HepG2 (cell line): ENCODE measurements at regions not wholly inside any gene's neighbourhood (a gene's known extent, or its start where the extent isn't known, plus 50 kb on each side); places are given as distances from the start of the nearest gene placed in this dataset.

Experiments
- ATAC-seq: fragments of 200-7000 bp; cut with Tn5 transposase; 3 replicates; pipeline ENCODE4 v1.9.1; 2020; ENCODE audit warnings: mild to moderate bottlenecking, moderate library complexity
- BruUV-seq: library from RNA; stranded (reverse); fragments of 400-500 nt; replicated peaks from 2 replicates; lab custom pipeline; 2021; lab: Mats Ljungman, UMichigan
- CTCF ChIA-PET: fragments of 300-600 bp; formaldehyde crosslinking; extraction: SDS; loops from one replicate; lab custom pipeline; 2021; ENCODE audit warnings: low total read pairs, inconsistent platforms, low intra/inter-chr PET ratio; lab: Yijun Ruan, JAX
- POLR2A ChIA-PET: fragments of 350-600 bp; sonication (Branson Sonifier 250); formaldehyde crosslinking; loops from one replicate; lab custom pipeline; 2020; ENCODE audit warnings: antibody characterized with exemption, inconsistent platforms; lab: Yijun Ruan, JAX
- DNase-seq: peaks from one replicate; pipeline ENCODE4 v3.0.0-alpha.2; 2015; ENCODE audit warnings: low spot score
- FAIRE-seq: peaks from 3 replicates; lab custom pipeline; 2011; peaks lifted over from hg19 to GRCh38; lab: Jason Lieb, UNC
- H2AFZ ChIP-seq: one replicate; pipeline ENCODE4 v1.6.1; 2011; ENCODE audit warnings: low read length, inconsistent platforms
- H3K27ac ChIP-seq: fragments of 300-600 bp; 3 replicates; pipeline ENCODE4 v1.8.0; 2011; ENCODE audit warnings: mixed run types, mild to moderate bottlenecking, mixed read lengths, low read length, inconsistent platforms; ENCODE audit not compliant: insufficient read depth; ENCODE audit errors: extremely low read length
- H3K27me3 ChIP-seq, 2 experiments: fragments of 200-600 bp in 1 of 2; 2 replicates in 1 of 2; 3 replicates in 1 of 2; pipeline versions ENCODE4 v1.6.0 to v1.8.0; 2011; ENCODE audit warnings: low read length in 2 of 2, mild to moderate bottlenecking in 2 of 2, moderate library complexity in 2 of 2, inconsistent platforms in 1 of 2; ENCODE audit not compliant: insufficient read depth in 2 of 2, control insufficient read depth in 1 of 2
- H3K36me3 ChIP-seq, 2 experiments: fragments of 200-600 bp in 1 of 2; replicated peaks in 1 of 2; 2 replicates in 1 of 2; 3 replicates in 1 of 2; pipeline versions ENCODE4 v1.5.1 to v1.8.0; 2011; ENCODE audit warnings: low read length in 2 of 2, inconsistent platforms in 1 of 2; ENCODE audit not compliant: insufficient read depth in 2 of 2, control insufficient read depth in 1 of 2
- H3K4me1 ChIP-seq: 2 replicates; pipeline ENCODE4 v1.5.1; 2012; ENCODE audit warnings: low read length, inconsistent platforms; ENCODE audit not compliant: insufficient read depth
- H3K4me2 ChIP-seq: 2 replicates; pipeline ENCODE4 v1.6.0; 2011; ENCODE audit warnings: low read depth, low read length, inconsistent platforms
- H3K4me3 ChIP-seq, 3 experiments: fragments of 200-600 bp in 1 of 3; sonication (generic), shearing (Covaris generic) in 1 of 3; replicated peaks in 1 of 3; 2 replicates each; pipeline ENCODE4 v1.5.1; 2011 to 2016; ENCODE audit warnings: low read length in 3 of 3, inconsistent platforms in 2 of 3, low read depth in 2 of 3, mild to moderate bottlenecking in 2 of 3, control low read depth in 1 of 3, mixed read lengths in 1 of 3; ENCODE audit not compliant: insufficient read depth in 1 of 3
- H3K79me2 ChIP-seq: one replicate; pipeline ENCODE4 v1.6.1; 2011; ENCODE audit warnings: low read length, inconsistent platforms; ENCODE audit not compliant: insufficient read depth
- H3K9ac ChIP-seq: 2 replicates; pipeline ENCODE4 v1.6.0; 2011; ENCODE audit warnings: mild to moderate bottlenecking, low read depth, low read length, inconsistent platforms; ENCODE audit not compliant: insufficient read depth
- H3K9me3 ChIP-seq: 2 replicates; pipeline ENCODE4 v1.5.1; 2012; ENCODE audit warnings: mild to moderate bottlenecking, low read length
- H4K20me1 ChIP-seq: 2 replicates; pipeline ENCODE4 v1.6.0; 2011; ENCODE audit warnings: inconsistent platforms, mild to moderate bottlenecking, low read length, moderate library complexity; ENCODE audit not compliant: insufficient read depth
- AHDC1 ChIP-seq: sonication (generic); formaldehyde crosslinking; IDR thresholded peaks from 2 replicates; pipeline ENCODE4 v1.5.1; 2020; ENCODE audit warnings: mild to moderate bottlenecking, missing genetic modification reagents, borderline replicate concordance
- XBP1 ChIP-seq: sonication (generic); formaldehyde crosslinking; IDR thresholded peaks from 2 replicates; pipeline ENCODE4 v1.5.0; 2020; ENCODE audit warnings: missing genetic modification reagents
- ZFX ChIP-seq: sonication (generic); formaldehyde crosslinking; IDR thresholded peaks from 2 replicates; pipeline ENCODE4 v1.4.0; 2020; ENCODE audit warnings: mild to moderate bottlenecking, low read depth, missing genetic modification reagents, moderate library complexity
- ZNF260 ChIP-seq: sonication (generic); formaldehyde crosslinking; IDR thresholded peaks from 2 replicates; pipeline ENCODE4 v1.4.0; 2020; ENCODE audit warnings: missing genetic modification reagents, low read depth, mild to moderate bottlenecking, borderline replicate concordance
- ZSCAN25 ChIP-seq: sonication (generic); formaldehyde crosslinking; IDR thresholded peaks from 2 replicates; pipeline ENCODE4 v1.8.0; 2022; ENCODE audit warnings: mild to moderate bottlenecking, missing genetic modification reagents
- WGBS: methylation state at CpG from one replicate; pipeline ENCODE4 v1.1.6; 2017; ENCODE audit warnings: low lambda C conversion rate; 5-methylcytosine and 5-hydroxymethylcytosine counted together
- in situ Hi-C: cut with HindIII; loops from 2 replicates; pipeline ENCODE4 v1.10.0; 2017; ENCODE audit warnings: low pct_unique_long_range_greater_than_20kb; ENCODE audit not compliant: extremely low pct_ligation_motif_present
- intact Hi-C: fragments of 100-400 bp; cut with micrococcal nuclease; formaldehyde crosslinking; loops from one replicate; pipeline ENCODE4 v1.10.0; 2022; ENCODE audit not compliant: unreplicated experiment

GRCh38 chr2:38214209-38214717 lies 138.3 kb upstream of the CYP1B1 start:
- H3K27ac ChIP-seq: no peak overlapping the region

More at GRCh38 chr2:38214209-38214717, 138.3 kb upstream of the CYP1B1 start:
- no TSS peak for BruUV-seq
- DNase-seq (no peak), ATAC-seq (no peak), FAIRE-seq (no peak)
- POLR2A ChIA-PET: no interaction called here
- Histone ChIP-seq H4K20me1 (no peaks in the 10 kb centered on the region), H3K9me3 (no peaks in the 10 kb centered on the region), H3K79me2 (no peaks in the 10 kb centered on the region), H3K4me1 (0 out of 2 replicates have a peak, but pooled peaks cover 5% of the 10 kb centered on the region), H3K36me3 (no peaks in the 10 kb centered on the region), H3K27me3 (no peaks in the 10 kb centered on the region; a peak in 2 of 5 replicates), H3K4me3 (no peak overlapping the region), H2AFZ (no peak overlapping the region), H3K4me2 (no peak overlapping the region), H3K9ac (no peak overlapping the region)
- no peak for TF ChIP-seq ZNF260
- TF ChIP-seq XBP1 (CRISPR knock-in tag): no peak
- no peak for TF ChIP-seq ZFX (CRISPR knock-in tag)
- TF ChIP-seq ZSCAN25: no peak
- TF ChIP-seq AHDC1 (CRISPR knock-in tag): no peak
- in situ Hi-C loops (no loop called here), intact Hi-C loops (no loop called here)
- 10% methylated on average over 5 of the region's 5 CpGs for WGBS
- CTCF ChIA-PET: no interaction called here
